T-helper 2 cell treated with Interferon-gamma antibody and Interleukin-4, amounts not matched to agents 5 μg/mL and 100 μg/mL, for 36 hours (primary cell): ENCODE measurements at regions not wholly inside any gene's neighbourhood (a gene's known extent, or its start where the extent isn't known, plus 50 kb on each side); places are given as distances from the start of the nearest gene placed in this dataset.

ENCODE experiments used
- DNase-seq: peaks from one replicate; pipeline ENCODE4 v3.0.0; 2021; ENCODE audit warnings: low spot score
- H3K27ac Mint-ChIP-seq: one replicate; pipeline ENCODE4 v1.8.0; 2021; ENCODE audit warnings: mild to moderate bottlenecking, mixed read lengths
- H3K27me3 Mint-ChIP-seq: one replicate; pipeline ENCODE4 v1.8.0; 2021; ENCODE audit warnings: low read depth, mixed read lengths
- H3K36me3 Mint-ChIP-seq: one replicate; pipeline ENCODE4 v1.8.0; 2021; ENCODE audit warnings: low read depth, mixed read lengths
- H3K4me1 Mint-ChIP-seq: one replicate; pipeline ENCODE4 v1.8.0; 2021; ENCODE audit warnings: low read depth, mixed read lengths
- H3K4me3 Mint-ChIP-seq: one replicate; pipeline ENCODE4 v1.8.0; 2022; ENCODE audit warnings: mild to moderate bottlenecking, moderate library complexity, mixed read lengths
- H3K9me3 Mint-ChIP-seq: one replicate; pipeline ENCODE4 v1.8.0; 2021; ENCODE audit warnings: mixed read lengths

- Mint-ChIP-seq H3K27me3 (no peaks in the 10 kb centered on the region), H3K27ac (no peak overlapping the region), H3K36me3 (no peaks in the 10 kb centered on the region), H3K9me3 (peaks cover 4% of the 10 kb centered on the region), H3K4me3 (no peak overlapping the region), H3K4me1 (no peaks in the 10 kb centered on the region)
- DNase-seq = no peak
Observed at GRCh38 chr13:90532861-90533492, 814.5 kb upstream of the MIR17HG start.

GRCh38 chr13:90533866-90534265 is 813.6 kb upstream of the MIR17HG start:
- H3K4me3 Mint-ChIP-seq = no peak overlapping the region
- DNase-seq = no peak
- no peaks in the 10 kb centered on the region for H3K36me3 Mint-ChIP-seq
- no peaks in the 10 kb centered on the region for H3K27me3 Mint-ChIP-seq
- H3K27ac Mint-ChIP-seq = no peak overlapping the region
- no peaks in the 10 kb centered on the region for H3K4me1 Mint-ChIP-seq
- peaks cover 11% of the 10 kb centered on the region for H3K9me3 Mint-ChIP-seq

- Mint-ChIP-seq H3K36me3 (no peaks in the 10 kb centered on the region), H3K9me3 (peaks cover 18% of the 10 kb centered on the region), H3K27me3 (no peaks in the 10 kb centered on the region), H3K4me3 (no peak overlapping the region), H3K27ac (no peak overlapping the region), H3K4me1 (no peaks in the 10 kb centered on the region)
- no peak for DNase-seq
Observed at GRCh38 chr13:90534617-90535370, 812.7 kb upstream of the MIR17HG start.

GRCh38 chr13:90535421-90535820 is 812.1 kb upstream of the MIR17HG start:
- Mint-ChIP-seq H3K27me3 (no peaks in the 10 kb centered on the region), H3K4me1 (no peaks in the 10 kb centered on the region), H3K27ac (no peak overlapping the region), H3K4me3 (no peak overlapping the region), H3K9me3 (peaks cover 24% of the 10 kb centered on the region), H3K36me3 (no peaks in the 10 kb centered on the region)
- DNase-seq = no peak

GRCh38 chr13:90538063-90538462 is 809.4 kb upstream of the MIR17HG start:
- Mint-ChIP-seq H3K4me1 (no peaks in the 10 kb centered on the region), H3K36me3 (no peaks in the 10 kb centered on the region), H3K9me3 (peaks cover 27% of the 10 kb centered on the region), H3K4me3 (no peak overlapping the region), H3K27ac (no peak overlapping the region), H3K27me3 (no peaks in the 10 kb centered on the region)
- no peak for DNase-seq

GRCh38 chr13:90541346-90541745 is 806.1 kb upstream of the MIR17HG start:
- no peaks in the 10 kb centered on the region for H3K27me3 Mint-ChIP-seq
- no peak for DNase-seq
- H3K36me3 Mint-ChIP-seq = no peaks in the 10 kb centered on the region
- peaks cover 34% of the 10 kb centered on the region for H3K9me3 Mint-ChIP-seq
- no peak overlapping the region for H3K4me3 Mint-ChIP-seq
- no peaks in the 10 kb centered on the region for H3K4me1 Mint-ChIP-seq
- no peak overlapping the region for H3K27ac Mint-ChIP-seq

GRCh38 chr13:90542959-90543505 is 804.5 kb upstream of the MIR17HG start:
- no peak overlapping the region for H3K4me3 Mint-ChIP-seq
- no peak for DNase-seq
- H3K27ac Mint-ChIP-seq = no peak overlapping the region
- H3K9me3 Mint-ChIP-seq = peaks cover 43% of the 10 kb centered on the region
- no peaks in the 10 kb centered on the region for H3K27me3 Mint-ChIP-seq
- no peaks in the 10 kb centered on the region for H3K36me3 Mint-ChIP-seq
- H3K4me1 Mint-ChIP-seq = no peaks in the 10 kb centered on the region

- Mint-ChIP-seq H3K27ac (no peak overlapping the region), H3K36me3 (no peaks in the 10 kb centered on the region), H3K27me3 (no peaks in the 10 kb centered on the region), H3K4me1 (no peaks in the 10 kb centered on the region), H3K9me3 (peaks cover 40% of the 10 kb centered on the region), H3K4me3 (no peak overlapping the region)
- no peak for DNase-seq
Observed at GRCh38 chr13:90545070-90545840, 802.2 kb upstream of the MIR17HG start.

GRCh38 chr13:90547272-90547790 is 800.2 kb upstream of the MIR17HG start:
- Mint-ChIP-seq H3K27ac (no peak overlapping the region), H3K36me3 (no peaks in the 10 kb centered on the region), H3K9me3 (peaks cover 39% of the 10 kb centered on the region), H3K27me3 (no peaks in the 10 kb centered on the region), H3K4me1 (no peaks in the 10 kb centered on the region), H3K4me3 (no peak overlapping the region)
- no peak for DNase-seq

GRCh38 chr13:90551253-90551652 is 796.2 kb upstream of the MIR17HG start:
- no peaks in the 10 kb centered on the region for H3K36me3 Mint-ChIP-seq
- no peak for DNase-seq
- no peak overlapping the region for H3K4me3 Mint-ChIP-seq
- H3K27me3 Mint-ChIP-seq = no peaks in the 10 kb centered on the region
- no peaks in the 10 kb centered on the region for H3K4me1 Mint-ChIP-seq
- H3K9me3 Mint-ChIP-seq = peaks cover 40% of the 10 kb centered on the region
- H3K27ac Mint-ChIP-seq = no peak overlapping the region

- DNase-seq = no peak
- Mint-ChIP-seq H3K36me3 (no peaks in the 10 kb centered on the region), H3K27me3 (no peaks in the 10 kb centered on the region), H3K4me3 (no peak overlapping the region), H3K4me1 (no peaks in the 10 kb centered on the region), H3K9me3 (peaks cover 42% of the 10 kb centered on the region), H3K27ac (no peak overlapping the region)
Observed at GRCh38 chr13:90552702-90553101, 794.8 kb upstream of the MIR17HG start.

- Mint-ChIP-seq H3K9me3 (peaks cover 41% of the 10 kb centered on the region), H3K36me3 (no peaks in the 10 kb centered on the region), H3K4me1 (no peaks in the 10 kb centered on the region), H3K4me3 (no peak overlapping the region), H3K27ac (no peak overlapping the region), H3K27me3 (no peaks in the 10 kb centered on the region)
- DNase-seq = no peak
Observed at GRCh38 chr13:90553159-90553558, 794.3 kb upstream of the MIR17HG start.

GRCh38 chr13:90557626-90558025 is 789.9 kb upstream of the MIR17HG start:
- Mint-ChIP-seq H3K4me1 (no peaks in the 10 kb centered on the region), H3K4me3 (no peak overlapping the region), H3K27ac (no peak overlapping the region), H3K36me3 (no peaks in the 10 kb centered on the region), H3K9me3 (peaks cover 39% of the 10 kb centered on the region), H3K27me3 (no peaks in the 10 kb centered on the region)
- no peak for DNase-seq

- DNase-seq = no peak
- Mint-ChIP-seq H3K27ac (no peak overlapping the region), H3K9me3 (peaks cover 33% of the 10 kb centered on the region), H3K4me1 (no peaks in the 10 kb centered on the region), H3K36me3 (no peaks in the 10 kb centered on the region), H3K4me3 (no peak overlapping the region), H3K27me3 (no peaks in the 10 kb centered on the region)
Observed at GRCh38 chr13:90562443-90562842, 785.0 kb upstream of the MIR17HG start.
